ENCODE measurements at regions not wholly inside any gene's neighbourhood (a gene's known extent, or its start where the extent isn't known, plus 50 kb on each side); places are given as distances from the start of the nearest gene placed in this dataset.

GRCh38 chr2:2836343-2837070 is 505.4 kb upstream of the MYT1L start:
- Histone ChIP-seq H3K4me3 (no peak overlapping the region), H3K4me1 (ENCODE audit: low read depth) (no peaks in the 10 kb centered on the region), H3K9me3 (peaks cover 4% of the 10 kb centered on the region), H3K36me3 (ENCODE audit: low read depth) (no peaks in the 10 kb centered on the region)
- DNase-seq (no peak), ATAC-seq (no peak)
- TF ChIP-seq CTCF (IDR thresholded peaks at IDR 0.05), result no peak
- intact Hi-C loops (cut with DNase I, micrococcal nuclease), result no loop called here

GRCh38 chr2:2834516-2835254 is 503.6 kb upstream of the MYT1L start:
- ATAC-seq, result no peak
- no peak for DNase-seq
- Histone ChIP-seq H3K4me1 (ENCODE audit: low read depth) (no peaks in the 10 kb centered on the region), H3K9me3 (peaks cover 6% of the 10 kb centered on the region), H3K4me3 (no peak overlapping the region), H3K36me3 (ENCODE audit: low read depth) (no peaks in the 10 kb centered on the region)
- intact Hi-C loops (cut with DNase I, micrococcal nuclease), result no loop called here
- TF ChIP-seq CTCF (IDR thresholded peaks at IDR 0.05), result no peak

GRCh38 chr2:2834105-2834504 is 503.0 kb upstream of the MYT1L start:
- ATAC-seq (no peak), DNase-seq (no peak)
- intact Hi-C loops (cut with DNase I, micrococcal nuclease), result no loop called here
- Histone ChIP-seq H3K36me3 (ENCODE audit: low read depth) (no peaks in the 10 kb centered on the region), H3K9me3 (peaks cover 6% of the 10 kb centered on the region), H3K4me1 (ENCODE audit: low read depth) (no peaks in the 10 kb centered on the region), H3K4me3 (no peak overlapping the region)
- TF ChIP-seq CTCF (IDR thresholded peaks at IDR 0.05), result no peak

- Histone ChIP-seq H3K36me3 (ENCODE audit: low read depth) (no peaks in the 10 kb centered on the region), H3K4me3 (no peak overlapping the region), H3K4me1 (ENCODE audit: low read depth) (no peaks in the 10 kb centered on the region), H3K9me3 (peaks cover 6% of the 10 kb centered on the region)
- TF ChIP-seq CTCF (IDR thresholded peaks at IDR 0.05), result no peak
- DNase-seq (no peak), ATAC-seq (no peak)
- intact Hi-C loops (cut with DNase I, micrococcal nuclease), result no loop called here
These were observed 501.6 kb upstream of the MYT1L start for GRCh38 chr2:2832657-2833056.

- H3K36me3 ChIP-seq (ENCODE audit: low read depth), result no peaks in the 10 kb centered on the region
- H3K9me3 ChIP-seq, result peaks cover 6% of the 10 kb centered on the region
- no peaks in the 10 kb centered on the region for H3K4me1 ChIP-seq (ENCODE audit: low read depth)
- intact Hi-C loops (cut with DNase I, micrococcal nuclease), result no loop called here
- no peak overlapping the region for H3K4me3 ChIP-seq
- no peak for ATAC-seq
- DNase-seq, result no peak
- no peak for TF ChIP-seq CTCF (IDR thresholded peaks at IDR 0.05)
These were observed 500.6 kb upstream of the MYT1L start for GRCh38 chr2:2831633-2832032.

Measured in mucosa of descending colon (tissue), 3 donors.